MM.1S (cell line): ENCODE measurements at regions not wholly inside any gene's neighbourhood (a gene's known extent, or its start where the extent isn't known, plus 50 kb on each side); places are given as distances from the start of the nearest gene placed in this dataset.

ENCODE experiments used
- EZH2 ChIP-seq: fragments of 300-600 bp; sonication (generic); optimal IDR thresholded peaks from 2 replicates; pipeline ENCODE3; 2017; ENCODE audit warnings: low read depth, mild to moderate bottlenecking, antibody characterized with exemption, low read length, mixed read lengths
- EZH2phosphoT487 ChIP-seq: fragments of 300-600 bp; sonication (generic); IDR thresholded peaks from 2 replicates; pipeline ENCODE4 v1.6.1; 2018; ENCODE audit warnings: antibody characterized with exemption, low read length
- TF ChIP-seq, protein P1 (sequence below): fragments of 300-600 bp; sonication (generic); IDR thresholded peaks from 2 replicates; pipeline ENCODE4 v1.5.1; 2016; ENCODE audit warnings: antibody characterized with exemption, low read length, mixed read lengths

DNA sequence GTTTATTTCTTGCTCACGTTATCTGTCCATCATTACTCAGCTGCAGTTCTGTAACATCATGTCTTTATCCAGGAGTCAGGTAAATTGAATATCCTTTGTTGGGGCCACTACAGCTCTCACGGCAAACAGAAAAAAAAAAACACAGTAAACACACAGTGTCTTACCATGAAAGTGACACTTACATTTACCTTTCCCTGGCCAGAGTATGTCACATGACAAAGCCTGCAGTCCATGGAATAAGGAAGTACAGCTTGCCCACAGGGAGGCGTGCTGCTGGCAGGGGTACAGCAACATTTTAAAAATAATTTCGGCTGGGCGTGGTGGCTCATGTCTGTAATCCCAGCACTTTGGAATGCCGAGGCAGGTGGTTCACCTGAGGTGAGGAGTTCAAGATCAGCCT lies 85.7 kb upstream of the HS3ST4 start:
- TF ChIP-seq, protein P1, sequence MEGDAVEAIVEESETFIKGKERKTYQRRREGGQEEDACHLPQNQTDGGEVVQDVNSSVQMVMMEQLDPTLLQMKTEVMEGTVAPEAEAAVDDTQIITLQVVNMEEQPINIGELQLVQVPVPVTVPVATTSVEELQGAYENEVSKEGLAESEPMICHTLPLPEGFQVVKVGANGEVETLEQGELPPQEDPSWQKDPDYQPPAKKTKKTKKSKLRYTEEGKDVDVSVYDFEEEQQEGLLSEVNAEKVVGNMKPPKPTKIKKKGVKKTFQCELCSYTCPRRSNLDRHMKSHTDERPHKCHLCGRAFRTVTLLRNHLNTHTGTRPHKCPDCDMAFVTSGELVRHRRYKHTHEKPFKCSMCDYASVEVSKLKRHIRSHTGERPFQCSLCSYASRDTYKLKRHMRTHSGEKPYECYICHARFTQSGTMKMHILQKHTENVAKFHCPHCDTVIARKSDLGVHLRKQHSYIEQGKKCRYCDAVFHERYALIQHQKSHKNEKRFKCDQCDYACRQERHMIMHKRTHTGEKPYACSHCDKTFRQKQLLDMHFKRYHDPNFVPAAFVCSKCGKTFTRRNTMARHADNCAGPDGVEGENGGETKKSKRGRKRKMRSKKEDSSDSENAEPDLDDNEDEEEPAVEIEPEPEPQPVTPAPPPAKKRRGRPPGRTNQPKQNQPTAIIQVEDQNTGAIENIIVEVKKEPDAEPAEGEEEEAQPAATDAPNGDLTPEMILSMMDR = no peak
- TF ChIP-seq EZH2 = no peak
- TF ChIP-seq EZH2phosphoT487 = no peak
